Lower leg skin (tissue), 3 donors: ENCODE measurements at regions not wholly inside any gene's neighbourhood (a gene's known extent, or its start where the extent isn't known, plus 50 kb on each side); places are given as distances from the start of the nearest gene placed in this dataset.

Source experiments
- POLR2A ChIP-seq, 2 donors: fragments of 450-650 bp; IDR thresholded peaks; one replicate each; pipeline ENCODE4 v1.6.1; 2016 to 2017; ENCODE audit warnings: antibody characterized with exemption in 2 of 2, mild to moderate bottlenecking in 1 of 2, moderate library complexity in 1 of 2
- TF ChIP-seq, protein P1 (sequence below), 3 donors: fragments of 450-650 bp; IDR thresholded peaks; one replicate each; pipeline ENCODE4 v1.5.1; 2016; ENCODE audit warnings: antibody characterized with exemption in 3 of 3, mild to moderate bottlenecking in 3 of 3, moderate library complexity in 2 of 3

DNA sequence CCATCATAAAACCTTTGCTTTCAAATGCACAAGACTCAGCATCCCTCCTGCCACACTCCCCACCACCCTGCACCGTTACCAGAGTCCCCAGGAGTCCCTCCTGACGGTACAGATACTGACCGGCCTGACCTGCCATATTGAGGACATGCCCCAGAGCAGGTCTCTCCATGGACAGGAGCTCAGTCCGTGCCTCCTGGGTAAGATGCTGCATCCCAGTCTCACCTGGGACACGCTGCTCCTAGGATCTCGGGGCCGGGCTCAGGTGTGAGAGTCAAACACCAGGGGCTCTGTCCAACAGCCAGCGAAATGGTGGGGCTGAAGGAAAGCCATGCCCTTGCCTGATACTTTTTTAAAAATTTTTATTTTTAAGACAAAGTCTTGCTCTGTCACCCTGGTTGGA, 328.3 kb downstream of the SHANK2 start:
- TF ChIP-seq, protein P1, sequence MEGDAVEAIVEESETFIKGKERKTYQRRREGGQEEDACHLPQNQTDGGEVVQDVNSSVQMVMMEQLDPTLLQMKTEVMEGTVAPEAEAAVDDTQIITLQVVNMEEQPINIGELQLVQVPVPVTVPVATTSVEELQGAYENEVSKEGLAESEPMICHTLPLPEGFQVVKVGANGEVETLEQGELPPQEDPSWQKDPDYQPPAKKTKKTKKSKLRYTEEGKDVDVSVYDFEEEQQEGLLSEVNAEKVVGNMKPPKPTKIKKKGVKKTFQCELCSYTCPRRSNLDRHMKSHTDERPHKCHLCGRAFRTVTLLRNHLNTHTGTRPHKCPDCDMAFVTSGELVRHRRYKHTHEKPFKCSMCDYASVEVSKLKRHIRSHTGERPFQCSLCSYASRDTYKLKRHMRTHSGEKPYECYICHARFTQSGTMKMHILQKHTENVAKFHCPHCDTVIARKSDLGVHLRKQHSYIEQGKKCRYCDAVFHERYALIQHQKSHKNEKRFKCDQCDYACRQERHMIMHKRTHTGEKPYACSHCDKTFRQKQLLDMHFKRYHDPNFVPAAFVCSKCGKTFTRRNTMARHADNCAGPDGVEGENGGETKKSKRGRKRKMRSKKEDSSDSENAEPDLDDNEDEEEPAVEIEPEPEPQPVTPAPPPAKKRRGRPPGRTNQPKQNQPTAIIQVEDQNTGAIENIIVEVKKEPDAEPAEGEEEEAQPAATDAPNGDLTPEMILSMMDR (IDR thresholded peaks at IDR 0.05) = no peak
- TF ChIP-seq POLR2A (IDR thresholded peaks at IDR 0.05) = no peak
